Gastroesophageal sphincter (tissue), 4 donors: ENCODE measurements at regions not wholly inside any gene's neighbourhood (a gene's known extent, or its start where the extent isn't known, plus 50 kb on each side); places are given as distances from the start of the nearest gene placed in this dataset.

Experiments used
- ATAC-seq: fragments of 150-250 bp; one replicate; pipeline ENCODE4 v1.9.1; 2016; ENCODE audit warnings: mild to moderate bottlenecking, moderate library complexity
- H3K27ac ChIP-seq, 4 donors: fragments of 200-600 bp; sonication (generic) in 3 of 4; 1 replicate in 3 of 4; 2 replicates in 1 of 4; pipeline ENCODE4 v1.5.1; 2016 to 2019
- H3K27me3 ChIP-seq: fragments of 200-600 bp; sonication (generic); one replicate; pipeline ENCODE4 v1.5.1; 2019
- H3K36me3 ChIP-seq, 2 donors: fragments of 200-600 bp; sonication (generic); one replicate each; pipeline ENCODE4 v1.5.1; 2019; ENCODE audit warnings: control low read depth in 1 of 2
- H3K4me1 ChIP-seq, 3 donors: fragments of 200-600 bp; sonication (generic); 1 replicate in 2 of 3; 2 replicates in 1 of 3; pipeline ENCODE4 v1.5.1; 2016 to 2019; ENCODE audit warnings: control low read depth in 2 of 3
- H3K4me3 ChIP-seq, 2 donors: fragments of 200-600 bp; sonication (generic); one replicate each; pipeline ENCODE4 v1.5.1; 2019; ENCODE audit warnings: mild to moderate bottlenecking in 1 of 2, moderate library complexity in 1 of 2
- H3K9me3 ChIP-seq, 3 donors: fragments of 200-600 bp; sonication (generic); one replicate each; pipeline ENCODE4 v1.5.1; 2017 to 2019; ENCODE audit warnings: control low read depth in 2 of 3
- CTCF ChIP-seq, 4 experiments: fragments of 200-600 bp in 2 of 4; fragments of 450-650 bp in 2 of 4; sonication (generic) in 1 of 4; IDR thresholded peaks; one replicate each; pipeline ENCODE4 v1.5.1; 2017 to 2019; ENCODE audit warnings: antibody characterized with exemption in 4 of 4, mild to moderate bottlenecking in 2 of 4, moderate library complexity in 2 of 4
- EP300 ChIP-seq: sonication (generic); formaldehyde crosslinking; IDR thresholded peaks from one replicate; pipeline ENCODE4 v1.6.1; 2017; ENCODE audit warnings: antibody characterized with exemption, mild to moderate bottlenecking
- POLR2A ChIP-seq, 2 donors: fragments of 450-650 bp; IDR thresholded peaks; one replicate each; pipeline ENCODE4 v1.6.1; 2017; ENCODE audit warnings: antibody characterized with exemption in 2 of 2, mild to moderate bottlenecking in 2 of 2, moderate library complexity in 1 of 2
- POLR2AphosphoS5 ChIP-seq: sonication (generic); formaldehyde crosslinking; IDR thresholded peaks from one replicate; pipeline ENCODE4 v1.6.1; 2017; ENCODE audit warnings: antibody characterized with exemption
- WGBS, 2 donors: methylation state at CpG; one replicate each; pipeline ENCODE4 v1.1.5; 2018; ENCODE audit warnings: low coverage in 1 of 2; 5-methylcytosine and 5-hydroxymethylcytosine counted together

- WGBS, 2 donors: 70 to 72% methylated on average over 1 of the region's 1 CpG
- ATAC-seq: no peak
- no peak for TF ChIP-seq CTCF (IDR thresholded peaks at IDR 0.05)
- no peak for TF ChIP-seq POLR2AphosphoS5
- TF ChIP-seq POLR2A (IDR thresholded peaks at IDR 0.05): no peak
- no peak for TF ChIP-seq EP300
- no peak overlapping the region for H3K4me3 ChIP-seq
- H3K27ac ChIP-seq: no peak overlapping the region
- no peaks in the 10 kb centered on the region for H3K36me3 ChIP-seq
- no peaks in the 10 kb centered on the region for H3K27me3 ChIP-seq
- no peaks in the 10 kb centered on the region for H3K9me3 ChIP-seq
- H3K4me1 ChIP-seq: no peaks in the 10 kb centered on the region
Observed at GRCh38 chr5:104429911-104430310, 867.3 kb upstream of the NUDT12 start.

GRCh38 chr5:104421431-104421830 lies 858.8 kb upstream of the NUDT12 start:
- H3K36me3 ChIP-seq: no peaks in the 10 kb centered on the region
- H3K9me3 ChIP-seq: no peaks in the 10 kb centered on the region
- ATAC-seq: no peak
- no peak for TF ChIP-seq POLR2A (IDR thresholded peaks at IDR 0.05)
- TF ChIP-seq POLR2AphosphoS5: no peak
- no peak for TF ChIP-seq EP300
- TF ChIP-seq CTCF (IDR thresholded peaks at IDR 0.05): no peak
- no peak overlapping the region for H3K4me3 ChIP-seq
- no peaks in the 10 kb centered on the region for H3K4me1 ChIP-seq
- H3K27ac ChIP-seq: no peak overlapping the region
- H3K27me3 ChIP-seq: no peaks in the 10 kb centered on the region
- 73 to 82% methylated on average over 4 of the region's 4 CpGs for WGBS, 2 donors

- TF ChIP-seq CTCF (IDR thresholded peaks at IDR 0.05): no peak
- TF ChIP-seq POLR2A (IDR thresholded peaks at IDR 0.05): no peak
- TF ChIP-seq POLR2AphosphoS5: no peak
- no peak for TF ChIP-seq EP300
- no peaks in the 10 kb centered on the region for H3K9me3 ChIP-seq
- WGBS, 2 donors: 82 to 100% methylated on average over 1 of the region's 1 CpG
- H3K27ac ChIP-seq: no peak overlapping the region
- no peaks in the 10 kb centered on the region for H3K36me3 ChIP-seq
- ATAC-seq: no peak
- no peaks in the 10 kb centered on the region for H3K4me1 ChIP-seq
- H3K4me3 ChIP-seq: no peak overlapping the region
- no peaks in the 10 kb centered on the region for H3K27me3 ChIP-seq
Observed at GRCh38 chr5:104418056-104418455, 855.5 kb upstream of the NUDT12 start.

- Histone ChIP-seq H3K27me3 (no peaks in the 10 kb centered on the region), H3K4me1 (no peaks in the 10 kb centered on the region), H3K36me3 (no peaks in the 10 kb centered on the region), H3K4me3 (no peak overlapping the region), H3K27ac (no peak overlapping the region), H3K9me3 (no peaks in the 10 kb centered on the region)
- TF ChIP-seq CTCF (IDR thresholded peaks at IDR 0.05) (no peak), EP300 (no peak), POLR2AphosphoS5 (no peak), POLR2A (IDR thresholded peaks at IDR 0.05) (no peak)
- no peak for ATAC-seq
- WGBS, 2 donors: 64 to 86% methylated on average over 1 of the region's 1 CpG
Observed at GRCh38 chr5:104412649-104413240, 850.2 kb upstream of the NUDT12 start.

- 93% methylated on average over 2 of the region's 3 CpGs; no CpG with 5 or more reads in 1 of the 2 donors for WGBS, 2 donors
- TF ChIP-seq POLR2AphosphoS5 (no peak), POLR2A (IDR thresholded peaks at IDR 0.05) (no peak), CTCF (IDR thresholded peaks at IDR 0.05) (no peak), EP300 (no peak)
- H3K27ac ChIP-seq: no peak overlapping the region
- H3K4me3 ChIP-seq: no peak overlapping the region
- H3K36me3 ChIP-seq: no peaks in the 10 kb centered on the region
- peaks cover 0 to 19% (median 0%) of the 10 kb centered on the region in 3 donors for H3K9me3 ChIP-seq
- ATAC-seq: no peak
- no peaks in the 10 kb centered on the region for H3K4me1 ChIP-seq
- no peaks in the 10 kb centered on the region for H3K27me3 ChIP-seq
Observed at GRCh38 chr5:104400941-104401340, 838.4 kb upstream of the NUDT12 start.
